Fibroblast of lung (primary cell): ENCODE measurements at regions not wholly inside any gene's neighbourhood (a gene's known extent, or its start where the extent isn't known, plus 50 kb on each side); places are given as distances from the start of the nearest gene placed in this dataset.

ENCODE experiments used
- CTCF ChIP-seq, 2 donors: IDR thresholded peaks in 1 of 2; conservative IDR thresholded peaks in 1 of 2; 1 replicate in 1 of 2; 2 replicates in 1 of 2; pipeline ENCODE4 v1.5.1; 2011 to 2012; ENCODE audit warnings: low read length in 2 of 2, control low read depth in 1 of 2, inconsistent platforms in 1 of 2, low read depth in 1 of 2, mild to moderate bottlenecking in 1 of 2
- EZH2 ChIP-seq: IDR thresholded peaks from 2 replicates; pipeline ENCODE4 v1.5.1; 2012; ENCODE audit warnings: low read length, control low read depth, mild to moderate bottlenecking; ENCODE audit errors: missing control alignments

- no peak for TF ChIP-seq CTCF (conservative IDR thresholded peaks at IDR 0.05 in 1 of 2, IDR thresholded peaks at IDR 0.05 in 1 of 2; ENCODE audit: low read depth in 1 of 2, low read length in 2 of 2)
- no peak for TF ChIP-seq EZH2
Observed at GRCh38 chr1:235017719-235018118, 110.9 kb downstream of the TOMM20 start.
